PC-9 (cell line): ENCODE measurements at regions not wholly inside any gene's neighbourhood (a gene's known extent, or its start where the extent isn't known, plus 50 kb on each side); places are given as distances from the start of the nearest gene placed in this dataset.

Experiments used
- EZH2 ChIP-seq: fragments of 200-600 bp; sonication (generic); IDR thresholded peaks from 2 replicates; pipeline ENCODE4 v1.8.0; 2017; ENCODE audit warnings: antibody characterized with exemption, low read depth
- TF ChIP-seq, protein P1 (sequence below): fragments of 200-600 bp; sonication (generic); conservative IDR thresholded peaks from 2 replicates; pipeline ENCODE4 v1.6.1; 2017; ENCODE audit warnings: mixed run types, antibody characterized with exemption, mild to moderate bottlenecking, moderate library complexity

DNA sequence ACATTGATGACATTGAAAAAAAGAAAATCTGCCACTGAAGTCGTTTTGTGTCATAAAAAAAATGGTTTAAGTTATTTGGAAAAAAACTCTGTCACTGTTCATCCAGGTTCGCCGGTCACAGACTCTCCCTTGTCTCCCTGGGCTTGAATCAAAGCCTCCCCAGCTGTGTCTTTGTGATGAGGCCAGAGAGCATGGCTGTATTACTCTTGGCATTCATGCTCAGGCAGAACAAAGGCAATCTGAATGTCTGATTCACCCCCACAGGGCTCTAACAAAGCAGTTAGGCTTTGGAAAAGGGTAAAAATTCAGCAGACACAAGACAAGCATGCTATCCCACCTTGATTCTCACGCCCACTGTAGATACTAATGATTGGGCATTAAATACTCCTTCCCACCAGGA lies 304.3 kb upstream of the PLD5 start:
- no peak for TF ChIP-seq EZH2
- TF ChIP-seq, protein P1, sequence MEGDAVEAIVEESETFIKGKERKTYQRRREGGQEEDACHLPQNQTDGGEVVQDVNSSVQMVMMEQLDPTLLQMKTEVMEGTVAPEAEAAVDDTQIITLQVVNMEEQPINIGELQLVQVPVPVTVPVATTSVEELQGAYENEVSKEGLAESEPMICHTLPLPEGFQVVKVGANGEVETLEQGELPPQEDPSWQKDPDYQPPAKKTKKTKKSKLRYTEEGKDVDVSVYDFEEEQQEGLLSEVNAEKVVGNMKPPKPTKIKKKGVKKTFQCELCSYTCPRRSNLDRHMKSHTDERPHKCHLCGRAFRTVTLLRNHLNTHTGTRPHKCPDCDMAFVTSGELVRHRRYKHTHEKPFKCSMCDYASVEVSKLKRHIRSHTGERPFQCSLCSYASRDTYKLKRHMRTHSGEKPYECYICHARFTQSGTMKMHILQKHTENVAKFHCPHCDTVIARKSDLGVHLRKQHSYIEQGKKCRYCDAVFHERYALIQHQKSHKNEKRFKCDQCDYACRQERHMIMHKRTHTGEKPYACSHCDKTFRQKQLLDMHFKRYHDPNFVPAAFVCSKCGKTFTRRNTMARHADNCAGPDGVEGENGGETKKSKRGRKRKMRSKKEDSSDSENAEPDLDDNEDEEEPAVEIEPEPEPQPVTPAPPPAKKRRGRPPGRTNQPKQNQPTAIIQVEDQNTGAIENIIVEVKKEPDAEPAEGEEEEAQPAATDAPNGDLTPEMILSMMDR, result no peak
